22Rv1 (cell line): ENCODE measurements at regions not wholly inside any gene's neighbourhood (a gene's known extent, or its start where the extent isn't known, plus 50 kb on each side); places are given as distances from the start of the nearest gene placed in this dataset.

ENCODE experiments used
- CTCF ChIP-seq: fragments of 450-650 bp; IDR thresholded peaks from 2 replicates; pipeline ENCODE4 v1.5.1; 2017; ENCODE audit warnings: mild to moderate bottlenecking
- ZFX ChIP-seq: fragments of 450-650 bp; IDR thresholded peaks from 2 replicates; pipeline ENCODE4 v1.6.1; 2017; ENCODE audit warnings: antibody characterized with exemption, borderline replicate concordance

DNA sequence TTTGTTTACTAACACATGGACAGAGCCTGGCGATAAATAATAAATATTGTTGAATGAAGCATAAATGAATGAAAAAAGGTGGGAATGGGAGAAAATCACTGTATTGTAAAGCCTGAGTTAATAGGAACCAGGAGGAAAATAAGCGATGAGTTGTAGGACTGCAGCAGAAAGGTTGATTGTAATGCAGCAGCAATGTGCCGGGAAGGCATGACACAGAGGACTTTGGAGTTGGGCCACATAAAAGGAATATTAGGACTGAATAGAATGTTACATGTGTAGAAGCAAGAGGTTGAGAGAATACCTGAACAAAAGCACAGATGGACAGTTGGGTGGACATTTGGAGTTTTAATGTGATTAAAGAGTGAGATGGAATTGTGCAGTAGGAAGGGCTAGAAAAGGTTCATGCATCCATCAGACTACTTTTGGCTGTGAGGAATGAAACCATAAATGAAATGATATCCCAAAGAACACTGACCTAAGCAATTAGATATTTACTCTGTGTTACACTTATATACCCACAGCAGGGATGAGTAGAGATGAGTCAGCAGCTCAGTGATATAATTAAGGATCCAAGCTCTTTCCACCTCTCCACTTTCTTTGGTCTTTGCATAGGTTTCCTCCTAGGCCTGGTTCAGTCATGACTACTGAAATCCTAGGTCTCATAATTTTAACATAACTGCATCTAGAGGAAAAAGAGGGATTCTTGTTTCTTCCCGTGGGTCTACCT, 55.4 kb downstream of the CCER1 start:
- no peak for TF ChIP-seq CTCF
- TF ChIP-seq ZFX: no peak
